HepG2 (cell line): ENCODE measurements at regions not wholly inside any gene's neighbourhood (a gene's known extent, or its start where the extent isn't known, plus 50 kb on each side); places are given as distances from the start of the nearest gene placed in this dataset.

ENCODE experiments used
- ATAC-seq: fragments of 200-7000 bp; cut with Tn5 transposase; 3 replicates; pipeline ENCODE4 v1.9.1; 2020; ENCODE audit warnings: mild to moderate bottlenecking, moderate library complexity
- BruUV-seq: library from RNA; stranded (reverse); fragments of 400-500 nt; replicated peaks from 2 replicates; lab custom pipeline; 2021; lab: Mats Ljungman, UMichigan
- CTCF ChIA-PET: fragments of 300-600 bp; formaldehyde crosslinking; extraction: SDS; loops from one replicate; lab custom pipeline; 2021; ENCODE audit warnings: low total read pairs, inconsistent platforms, low intra/inter-chr PET ratio; lab: Yijun Ruan, JAX
- POLR2A ChIA-PET: fragments of 350-600 bp; sonication (Branson Sonifier 250); formaldehyde crosslinking; loops from one replicate; lab custom pipeline; 2020; ENCODE audit warnings: antibody characterized with exemption, inconsistent platforms; lab: Yijun Ruan, JAX
- DNase-seq: peaks from one replicate; pipeline ENCODE4 v3.0.0-alpha.2; 2015; ENCODE audit warnings: low spot score
- FAIRE-seq: peaks from 3 replicates; lab custom pipeline; 2011; peaks lifted over from hg19 to GRCh38; lab: Jason Lieb, UNC
- H2AFZ ChIP-seq: one replicate; pipeline ENCODE4 v1.6.1; 2011; ENCODE audit warnings: low read length, inconsistent platforms
- H3K27ac ChIP-seq: fragments of 300-600 bp; 3 replicates; pipeline ENCODE4 v1.8.0; 2011; ENCODE audit warnings: mixed run types, mild to moderate bottlenecking, mixed read lengths, low read length, inconsistent platforms; ENCODE audit not compliant: insufficient read depth; ENCODE audit errors: extremely low read length
- H3K27me3 ChIP-seq, 2 experiments: fragments of 200-600 bp in 1 of 2; 2 replicates in 1 of 2; 3 replicates in 1 of 2; pipeline versions ENCODE4 v1.6.0 to v1.8.0; 2011; ENCODE audit warnings: low read length in 2 of 2, mild to moderate bottlenecking in 2 of 2, moderate library complexity in 2 of 2, inconsistent platforms in 1 of 2; ENCODE audit not compliant: insufficient read depth in 2 of 2, control insufficient read depth in 1 of 2
- H3K36me3 ChIP-seq, 2 experiments: fragments of 200-600 bp in 1 of 2; replicated peaks in 1 of 2; 2 replicates in 1 of 2; 3 replicates in 1 of 2; pipeline versions ENCODE4 v1.5.1 to v1.8.0; 2011; ENCODE audit warnings: low read length in 2 of 2, inconsistent platforms in 1 of 2; ENCODE audit not compliant: insufficient read depth in 2 of 2, control insufficient read depth in 1 of 2
- H3K4me1 ChIP-seq: 2 replicates; pipeline ENCODE4 v1.5.1; 2012; ENCODE audit warnings: low read length, inconsistent platforms; ENCODE audit not compliant: insufficient read depth
- H3K4me2 ChIP-seq: 2 replicates; pipeline ENCODE4 v1.6.0; 2011; ENCODE audit warnings: low read depth, low read length, inconsistent platforms
- H3K4me3 ChIP-seq, 3 experiments: fragments of 200-600 bp in 1 of 3; sonication (generic), shearing (Covaris generic) in 1 of 3; replicated peaks in 1 of 3; 2 replicates each; pipeline ENCODE4 v1.5.1; 2011 to 2016; ENCODE audit warnings: low read length in 3 of 3, inconsistent platforms in 2 of 3, low read depth in 2 of 3, mild to moderate bottlenecking in 2 of 3, control low read depth in 1 of 3, mixed read lengths in 1 of 3; ENCODE audit not compliant: insufficient read depth in 1 of 3
- H3K79me2 ChIP-seq: one replicate; pipeline ENCODE4 v1.6.1; 2011; ENCODE audit warnings: low read length, inconsistent platforms; ENCODE audit not compliant: insufficient read depth
- H3K9ac ChIP-seq: 2 replicates; pipeline ENCODE4 v1.6.0; 2011; ENCODE audit warnings: mild to moderate bottlenecking, low read depth, low read length, inconsistent platforms; ENCODE audit not compliant: insufficient read depth
- H3K9me3 ChIP-seq: 2 replicates; pipeline ENCODE4 v1.5.1; 2012; ENCODE audit warnings: mild to moderate bottlenecking, low read length
- H4K20me1 ChIP-seq: 2 replicates; pipeline ENCODE4 v1.6.0; 2011; ENCODE audit warnings: inconsistent platforms, mild to moderate bottlenecking, low read length, moderate library complexity; ENCODE audit not compliant: insufficient read depth
- ELF3 ChIP-seq: IDR thresholded peaks from 2 replicates; pipeline ENCODE4 v1.6.1; 2016; ENCODE audit warnings: missing genetic modification reagents, missing compliant biosample characterization
- ERF ChIP-seq: IDR thresholded peaks from 2 replicates; pipeline ENCODE4 v1.6.1; 2018; ENCODE audit warnings: missing biosample characterization, missing genetic modification reagents
- HIVEP1 ChIP-seq: sonication (generic); formaldehyde crosslinking; IDR thresholded peaks from 2 replicates; pipeline ENCODE4 v1.4.0; 2020; ENCODE audit warnings: mild to moderate bottlenecking, missing genetic modification reagents
- IKZF1 ChIP-seq: fragments of 450-650 bp; IDR thresholded peaks from 2 replicates; pipeline ENCODE4 v1.7.1; 2016
- MED13 ChIP-seq: sonication (generic); formaldehyde crosslinking; IDR thresholded peaks from 2 replicates; pipeline ENCODE4 v1.5.0; 2020; ENCODE audit warnings: missing genetic modification reagents
- MIER2 ChIP-seq: IDR thresholded peaks from 2 replicates; pipeline ENCODE4 v1.6.1; 2016; ENCODE audit warnings: missing biosample characterization, missing genetic modification reagents
- PHB2 ChIP-seq: fragments of 450-650 bp; IDR thresholded peaks from 2 replicates; pipeline ENCODE4 v1.6.1; 2018; ENCODE audit not compliant: partially characterized antibody
- POLR2AphosphoS2 ChIP-seq: IDR thresholded peaks from 2 replicates; pipeline ENCODE4 v1.6.1; 2011; ENCODE audit warnings: low read depth, low read length, improper control_type of control experiment
- REXO4 ChIP-seq: sonication (generic); formaldehyde crosslinking; IDR thresholded peaks from 2 replicates; pipeline ENCODE4 v1.8.0; 2022; ENCODE audit warnings: missing genetic modification reagents, mild to moderate bottlenecking, borderline replicate concordance
- SALL1 ChIP-seq: sonication (generic); formaldehyde crosslinking; IDR thresholded peaks from 2 replicates; pipeline ENCODE4 v1.8.0; 2022; ENCODE audit warnings: mild to moderate bottlenecking, missing genetic modification reagents
- SRF ChIP-seq: IDR thresholded peaks from 2 replicates; pipeline ENCODE4 v1.6.1; 2011; ENCODE audit warnings: mild to moderate bottlenecking, low read depth, low read length, moderate library complexity
- ZFP37 ChIP-seq: sonication (generic); formaldehyde crosslinking; IDR thresholded peaks from 2 replicates; pipeline ENCODE4 v1.4.0; 2020; ENCODE audit warnings: missing genetic modification reagents, borderline replicate concordance
- ZNF12 ChIP-seq: sonication (generic); formaldehyde crosslinking; IDR thresholded peaks from 2 replicates; pipeline ENCODE4 v1.5.0; 2020; ENCODE audit warnings: missing genetic modification reagents
- ZNF761 ChIP-seq: sonication (generic); formaldehyde crosslinking; conservative IDR thresholded peaks from 2 replicates; pipeline ENCODE4 v1.4.0; 2020; ENCODE audit warnings: mild to moderate bottlenecking, missing genetic modification reagents
- WGBS: methylation state at CpG from one replicate; pipeline ENCODE4 v1.1.6; 2017; ENCODE audit warnings: low lambda C conversion rate; 5-methylcytosine and 5-hydroxymethylcytosine counted together
- in situ Hi-C: cut with HindIII; loops from 2 replicates; pipeline ENCODE4 v1.10.0; 2017; ENCODE audit warnings: low pct_unique_long_range_greater_than_20kb; ENCODE audit not compliant: extremely low pct_ligation_motif_present
- intact Hi-C: fragments of 100-400 bp; cut with micrococcal nuclease; formaldehyde crosslinking; loops from one replicate; pipeline ENCODE4 v1.10.0; 2022; ENCODE audit not compliant: unreplicated experiment
- TF ChIP-seq, protein P1 (sequence below), 2 experiments: IDR thresholded peaks; 2 replicates each; pipeline ENCODE4 v1.6.1; 2011 to 2012; ENCODE audit warnings: low read length in 2 of 2, borderline replicate concordance in 1 of 2, low read depth in 1 of 2, mild to moderate bottlenecking in 1 of 2, moderate library complexity in 1 of 2

DNA sequence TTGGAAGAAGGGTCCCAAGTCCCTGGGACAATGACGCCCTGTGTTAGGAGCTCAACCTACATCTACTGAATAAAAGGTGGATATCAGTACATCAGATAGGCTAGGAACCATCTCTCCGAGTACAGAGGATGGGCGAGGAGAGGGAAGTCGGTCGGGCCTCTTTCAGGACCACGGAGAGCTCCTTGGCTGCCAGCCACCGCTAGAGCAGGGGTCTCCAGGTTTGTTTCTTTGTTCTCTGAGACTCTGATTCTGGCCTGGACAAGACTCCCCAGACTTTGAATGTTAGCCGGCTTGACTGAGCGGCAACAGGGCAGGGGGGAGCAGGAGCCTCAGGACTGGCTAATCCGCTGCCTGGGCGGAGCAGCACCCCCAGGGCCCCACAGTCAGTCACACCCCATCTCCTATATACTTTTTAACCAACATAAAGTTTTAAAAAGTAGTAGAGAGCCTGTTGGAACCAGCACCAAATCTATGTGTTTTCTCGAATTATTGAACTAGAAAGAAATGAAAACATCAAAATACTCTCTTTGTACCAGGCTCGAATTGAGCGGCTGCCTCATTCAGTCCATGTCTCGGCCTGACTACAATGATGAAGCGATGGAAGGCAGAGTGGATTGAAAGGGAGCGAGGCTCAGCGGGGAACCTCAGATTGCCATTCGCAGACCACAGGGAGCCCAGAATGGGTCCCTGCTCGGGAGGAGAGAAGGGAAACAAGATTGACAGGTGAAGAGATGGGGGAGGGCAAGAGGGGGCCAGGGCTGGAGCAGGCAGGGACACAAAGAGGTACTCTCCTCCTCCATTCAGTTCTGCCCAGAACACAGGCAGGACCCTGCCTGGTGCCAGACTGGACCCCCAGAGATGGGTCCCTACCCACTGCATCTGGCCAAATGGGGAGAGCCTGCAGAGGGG, 131.6 kb downstream of the TPRA1 start:
- H3K36me3 ChIP-seq, result no peaks in the 10 kb centered on the region
- no peaks in the 10 kb centered on the region for H3K79me2 ChIP-seq
- H3K4me3 ChIP-seq, result no peak overlapping the region
- 0 out of 2 replicates have a peak, but pooled peaks cover 2% of the 10 kb centered on the region for H4K20me1 ChIP-seq
- no peak for FAIRE-seq
- H3K4me2 ChIP-seq, result no peak overlapping the region
- in situ Hi-C loops, result loop anchor here (5.0 to 10.0 kb wide), 3 partner anchors 204 to 782 kb away; no protein-coding TSS in a partner anchor
- H3K27me3 ChIP-seq, result peaks cover 2 to 55% of the 10 kb centered on the region in 2 experiments; a peak in 4 of 5 replicates
- no peaks in the 10 kb centered on the region for H3K4me1 ChIP-seq
- ATAC-seq, result no peak
- POLR2A ChIA-PET, result no interaction called here
- CTCF ChIA-PET, result no interaction called here
- 59% methylated on average over 12 of the region's 20 CpGs for WGBS
- H2AFZ ChIP-seq, result no peak overlapping the region
- no peak overlapping the region for H3K27ac ChIP-seq
- no TSS peak for BruUV-seq
- no peaks in the 10 kb centered on the region for H3K9me3 ChIP-seq
- no peak overlapping the region for H3K9ac ChIP-seq
- no peak for DNase-seq
- intact Hi-C loops, result loop anchor here (5.0 kb wide), 2 partner anchors 417 to 782 kb away; no protein-coding TSS in a partner anchor
- TF ChIP-seq ZNF12 (CRISPR knock-in tag), result no peak
- TF ChIP-seq POLR2AphosphoS2, result no peak
- TF ChIP-seq ELF3, result 0 out of 2 replicates have a peak, but pooled peaks have one; percentile 13
- TF ChIP-seq IKZF1, result no peak
- TF ChIP-seq HIVEP1 (CRISPR knock-in tag), result no peak
- no peak for TF ChIP-seq REXO4
- no peak for TF ChIP-seq MED13
- peak; percentile 38; the same call in 1 of the 2 replicates for TF ChIP-seq ZFP37 (CRISPR knock-in tag)
- TF ChIP-seq SALL1, result peak; percentile 49; the same call in 1 of the 2 replicates
- 0 out of 2 replicates have a peak, but pooled peaks have one; percentile 32 for TF ChIP-seq ERF (CRISPR knock-in tag)
- TF ChIP-seq, protein P1, sequence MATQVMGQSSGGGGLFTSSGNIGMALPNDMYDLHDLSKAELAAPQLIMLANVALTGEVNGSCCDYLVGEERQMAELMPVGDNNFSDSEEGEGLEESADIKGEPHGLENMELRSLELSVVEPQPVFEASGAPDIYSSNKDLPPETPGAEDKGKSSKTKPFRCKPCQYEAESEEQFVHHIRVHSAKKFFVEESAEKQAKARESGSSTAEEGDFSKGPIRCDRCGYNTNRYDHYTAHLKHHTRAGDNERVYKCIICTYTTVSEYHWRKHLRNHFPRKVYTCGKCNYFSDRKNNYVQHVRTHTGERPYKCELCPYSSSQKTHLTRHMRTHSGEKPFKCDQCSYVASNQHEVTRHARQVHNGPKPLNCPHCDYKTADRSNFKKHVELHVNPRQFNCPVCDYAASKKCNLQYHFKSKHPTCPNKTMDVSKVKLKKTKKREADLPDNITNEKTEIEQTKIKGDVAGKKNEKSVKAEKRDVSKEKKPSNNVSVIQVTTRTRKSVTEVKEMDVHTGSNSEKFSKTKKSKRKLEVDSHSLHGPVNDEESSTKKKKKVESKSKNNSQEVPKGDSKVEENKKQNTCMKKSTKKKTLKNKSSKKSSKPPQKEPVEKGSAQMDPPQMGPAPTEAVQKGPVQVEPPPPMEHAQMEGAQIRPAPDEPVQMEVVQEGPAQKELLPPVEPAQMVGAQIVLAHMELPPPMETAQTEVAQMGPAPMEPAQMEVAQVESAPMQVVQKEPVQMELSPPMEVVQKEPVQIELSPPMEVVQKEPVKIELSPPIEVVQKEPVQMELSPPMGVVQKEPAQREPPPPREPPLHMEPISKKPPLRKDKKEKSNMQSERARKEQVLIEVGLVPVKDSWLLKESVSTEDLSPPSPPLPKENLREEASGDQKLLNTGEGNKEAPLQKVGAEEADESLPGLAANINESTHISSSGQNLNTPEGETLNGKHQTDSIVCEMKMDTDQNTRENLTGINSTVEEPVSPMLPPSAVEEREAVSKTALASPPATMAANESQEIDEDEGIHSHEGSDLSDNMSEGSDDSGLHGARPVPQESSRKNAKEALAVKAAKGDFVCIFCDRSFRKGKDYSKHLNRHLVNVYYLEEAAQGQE (IDR thresholded peaks at IDR 0.05; ENCODE audit: borderline replicate concordance in 1 of 2, low read depth in 1 of 2, low read length in 2 of 2), result peak; percentile 80 to 97
- TF ChIP-seq MIER2, result peak; percentile 94
- no peak for TF ChIP-seq SRF
- TF ChIP-seq ZNF761, result no peak
- TF ChIP-seq PHB2, result no peak
